GM12875 (cell line): ENCODE measurements at regions not wholly inside any gene's neighbourhood (a gene's known extent, or its start where the extent isn't known, plus 50 kb on each side); places are given as distances from the start of the nearest gene placed in this dataset.

ENCODE experiments used
- H3K4me3 ChIP-seq: one replicate; pipeline ENCODE4 v1.5.1; 2011; ENCODE audit warnings: low read depth, low read length, control low read depth
- TF ChIP-seq, protein P1 (sequence below): IDR thresholded peaks from 2 replicates; pipeline ENCODE4 v1.5.1; 2011; ENCODE audit warnings: low read depth, mild to moderate bottlenecking, control low read depth, inconsistent platforms, low read length, moderate library complexity, borderline replicate concordance; ENCODE audit not compliant: insufficient read depth

DNA sequence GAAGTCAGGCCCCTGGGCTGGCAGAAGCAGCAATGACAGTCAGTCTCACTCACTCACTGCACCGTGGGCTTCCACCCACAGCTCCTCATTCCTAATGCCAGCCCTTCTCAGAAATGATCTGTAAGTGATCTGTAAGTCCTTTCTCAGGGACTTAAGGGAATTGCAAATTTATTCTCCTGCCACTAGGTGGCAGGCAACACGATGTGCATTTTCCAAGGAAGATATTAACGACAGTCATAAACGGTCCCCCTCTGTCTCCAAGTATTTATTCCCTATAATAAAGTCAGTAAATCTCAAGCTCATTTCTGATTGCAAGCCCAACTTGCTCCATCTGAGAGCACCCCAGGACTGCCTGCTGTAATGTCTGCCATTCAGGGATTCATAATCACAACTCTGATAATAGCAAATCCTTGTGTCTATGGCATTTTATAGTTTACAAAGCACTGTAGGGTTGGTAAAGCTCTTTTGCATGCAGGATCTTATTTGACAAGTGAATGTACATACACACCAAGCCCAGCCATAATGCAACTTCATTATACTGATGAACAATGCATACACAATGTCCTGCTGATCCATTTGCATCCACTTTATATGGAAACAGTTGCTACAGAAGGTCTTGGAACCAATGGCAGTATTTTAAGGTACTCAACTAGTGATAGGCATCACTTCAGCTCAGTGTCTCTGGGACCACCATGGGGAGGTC lies 380.5 kb upstream of the CAMK1G start:
- TF ChIP-seq, protein P1, sequence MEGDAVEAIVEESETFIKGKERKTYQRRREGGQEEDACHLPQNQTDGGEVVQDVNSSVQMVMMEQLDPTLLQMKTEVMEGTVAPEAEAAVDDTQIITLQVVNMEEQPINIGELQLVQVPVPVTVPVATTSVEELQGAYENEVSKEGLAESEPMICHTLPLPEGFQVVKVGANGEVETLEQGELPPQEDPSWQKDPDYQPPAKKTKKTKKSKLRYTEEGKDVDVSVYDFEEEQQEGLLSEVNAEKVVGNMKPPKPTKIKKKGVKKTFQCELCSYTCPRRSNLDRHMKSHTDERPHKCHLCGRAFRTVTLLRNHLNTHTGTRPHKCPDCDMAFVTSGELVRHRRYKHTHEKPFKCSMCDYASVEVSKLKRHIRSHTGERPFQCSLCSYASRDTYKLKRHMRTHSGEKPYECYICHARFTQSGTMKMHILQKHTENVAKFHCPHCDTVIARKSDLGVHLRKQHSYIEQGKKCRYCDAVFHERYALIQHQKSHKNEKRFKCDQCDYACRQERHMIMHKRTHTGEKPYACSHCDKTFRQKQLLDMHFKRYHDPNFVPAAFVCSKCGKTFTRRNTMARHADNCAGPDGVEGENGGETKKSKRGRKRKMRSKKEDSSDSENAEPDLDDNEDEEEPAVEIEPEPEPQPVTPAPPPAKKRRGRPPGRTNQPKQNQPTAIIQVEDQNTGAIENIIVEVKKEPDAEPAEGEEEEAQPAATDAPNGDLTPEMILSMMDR = peak; percentile 62
- no peak overlapping the region for H3K4me3 ChIP-seq

DNA sequence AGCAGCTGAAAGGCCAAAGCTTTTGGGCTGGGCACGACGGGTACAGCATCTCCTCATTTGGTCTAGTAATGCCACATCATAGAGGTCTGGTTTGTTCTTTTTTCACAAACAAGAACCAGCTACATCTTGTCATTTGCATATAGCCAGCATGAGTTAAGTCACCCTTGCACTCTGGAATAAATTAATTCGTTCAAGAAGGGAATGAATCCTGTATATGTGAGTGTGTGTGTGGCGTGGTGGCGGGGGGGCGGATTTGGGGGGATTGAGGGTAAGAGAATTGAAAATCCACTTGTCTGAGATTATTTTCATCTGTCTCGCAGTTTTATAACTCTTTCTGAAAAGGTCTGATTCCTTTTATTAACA lies 380.0 kb upstream of the CAMK1G start:
- no peak overlapping the region for H3K4me3 ChIP-seq
- TF ChIP-seq, protein P1 = no peak

DNA sequence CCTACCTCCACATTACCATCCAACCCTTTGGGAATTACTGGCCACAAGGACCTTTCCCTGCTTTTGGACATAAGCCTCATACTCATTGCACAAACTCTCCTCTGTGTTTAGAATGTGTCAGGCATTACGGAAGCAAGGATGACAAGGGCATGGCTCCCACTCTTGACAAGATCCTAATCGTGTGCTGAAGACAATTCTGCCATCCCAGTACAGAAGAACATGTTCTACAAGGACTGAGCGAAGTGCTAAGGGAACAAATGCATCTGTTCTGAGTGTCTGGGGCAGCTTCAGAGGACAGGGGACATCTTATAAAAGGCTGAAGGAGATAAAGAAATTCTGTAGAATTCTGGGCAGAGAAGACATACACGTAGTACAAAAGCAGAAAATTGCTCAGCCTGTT lies 378.5 kb upstream of the CAMK1G start:
- H3K4me3 ChIP-seq = no peak overlapping the region
- TF ChIP-seq, protein P1 = no peak

DNA sequence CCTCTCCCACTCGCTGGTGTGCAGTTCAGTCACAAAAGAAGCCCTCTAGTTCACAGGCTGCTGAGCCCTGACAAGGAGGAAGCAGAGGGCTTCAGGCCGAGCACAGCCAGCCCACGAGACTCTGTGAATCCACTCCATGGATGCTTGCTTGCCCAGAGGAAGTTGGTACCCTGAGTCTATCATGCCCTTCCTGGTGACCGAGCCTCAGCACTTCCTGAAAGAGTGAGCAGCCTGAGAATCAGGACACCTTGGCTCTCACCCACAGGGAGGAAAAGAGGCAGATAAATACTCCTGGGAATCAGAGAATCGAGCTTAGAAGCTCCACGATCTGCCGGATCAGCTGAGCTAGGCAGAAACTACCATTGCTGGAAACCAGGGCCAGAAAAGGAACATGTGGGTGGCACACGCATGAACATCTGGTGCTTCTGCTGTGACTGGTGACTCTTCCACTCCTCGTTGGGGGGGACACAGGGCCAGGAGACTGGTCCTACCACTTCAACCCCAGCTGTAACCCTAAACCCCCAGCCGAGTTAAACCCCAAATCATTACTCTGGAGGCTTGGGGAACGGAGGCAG lies 376.3 kb upstream of the CAMK1G start:
- TF ChIP-seq, protein P1 = no peak
- no peak overlapping the region for H3K4me3 ChIP-seq

DNA sequence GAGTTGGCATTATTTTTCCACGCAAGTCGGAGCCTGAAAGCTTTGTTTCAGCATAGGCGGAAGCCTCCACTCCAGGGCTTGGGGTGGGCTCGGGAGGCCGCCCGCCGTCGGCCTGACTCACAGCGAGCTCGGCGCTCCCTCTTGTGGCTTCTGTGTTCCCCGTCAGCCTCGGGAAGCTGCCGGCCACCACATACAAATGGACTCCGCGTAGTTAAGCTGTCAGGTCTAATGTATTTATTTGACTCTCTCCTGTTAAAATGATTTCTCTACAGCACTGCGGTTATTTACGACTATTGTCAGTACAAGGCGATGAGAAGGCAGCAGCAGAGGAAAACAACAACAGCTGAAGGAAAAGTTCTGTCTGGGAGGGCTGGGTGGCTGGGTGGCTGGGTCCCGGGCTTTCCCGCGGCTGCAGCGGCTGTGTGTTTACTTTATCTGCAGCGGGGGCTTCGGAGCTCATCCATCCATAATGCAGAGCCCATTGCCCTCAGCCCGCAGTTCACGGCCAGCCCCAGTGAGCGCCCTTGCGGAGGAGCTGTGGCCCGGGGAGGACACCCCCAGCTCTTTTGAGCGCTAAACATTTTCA lies 375.7 kb upstream of the CAMK1G start:
- TF ChIP-seq, protein P1 = peak; percentile 76
- no peak overlapping the region for H3K4me3 ChIP-seq

DNA sequence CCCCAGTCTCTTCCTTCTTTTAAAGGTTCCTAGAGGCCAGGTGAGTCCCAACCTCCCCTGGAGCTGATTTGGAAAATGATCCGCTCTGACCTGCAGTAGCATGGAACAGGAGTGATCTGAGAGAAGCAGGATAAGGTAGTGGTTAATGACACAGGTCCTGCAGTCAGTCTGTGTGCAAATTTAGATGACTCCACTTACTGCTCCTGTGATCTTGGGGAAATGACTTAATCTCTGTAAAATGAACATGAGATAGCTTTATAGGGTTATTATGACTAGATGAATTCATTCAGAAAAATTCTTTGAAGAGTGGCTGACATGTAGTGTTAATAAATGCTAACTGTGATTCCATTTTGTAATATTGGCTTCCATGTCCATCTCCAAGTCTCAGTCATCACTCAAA lies 374.9 kb upstream of the CAMK1G start:
- H3K4me3 ChIP-seq = no peak overlapping the region
- TF ChIP-seq, protein P1 = no peak

DNA sequence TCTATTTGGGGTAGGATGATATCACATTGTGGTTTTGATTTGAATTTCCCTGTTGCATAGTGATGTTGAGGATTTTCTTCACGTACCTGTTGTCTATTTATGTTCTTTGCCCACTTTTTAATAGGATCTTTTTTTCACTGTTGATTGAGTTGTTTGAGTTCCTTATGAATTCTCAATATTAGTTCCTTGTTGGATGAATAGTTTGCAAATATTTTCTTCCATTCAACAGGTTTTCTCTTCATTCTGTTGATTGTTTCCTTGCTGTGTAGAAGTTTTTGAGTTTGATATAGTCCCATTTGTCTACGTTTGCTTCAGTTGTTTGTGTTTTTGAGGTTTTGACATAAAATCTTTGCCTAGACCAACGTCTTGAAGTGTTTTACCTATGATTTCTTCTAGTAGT lies 369.5 kb upstream of the CAMK1G start:
- H3K4me3 ChIP-seq = no peak overlapping the region
- TF ChIP-seq, protein P1 = no peak
